ENCODE measurements at regions not wholly inside any gene's neighbourhood (a gene's known extent, or its start where the extent isn't known, plus 50 kb on each side); places are given as distances from the start of the nearest gene placed in this dataset.

DNA sequence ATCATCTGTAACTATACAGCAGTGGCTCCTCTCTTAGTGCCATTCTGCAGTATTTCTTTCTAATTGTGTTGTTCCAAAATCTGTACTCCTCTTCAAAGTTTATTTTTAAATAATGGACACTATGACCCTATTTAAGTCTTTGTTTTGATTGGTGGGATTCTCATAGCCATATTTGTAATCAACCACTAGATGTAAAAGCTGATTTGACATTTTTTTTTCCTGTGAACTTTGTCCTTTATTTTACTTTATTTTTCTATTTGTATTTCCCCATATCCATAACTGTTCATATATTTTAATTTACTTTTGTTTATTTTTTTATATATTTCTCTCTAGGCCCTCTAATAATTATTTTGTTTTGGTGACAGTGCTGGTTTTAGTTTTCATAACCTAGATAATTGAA lies 544.4 kb downstream of the KCNJ2 start:
- Histone ChIP-seq H3K27me3 (ENCODE audit: low read length) (peaks cover 68% of the 10 kb centered on the region), H3K4me3 (ENCODE audit: low read length) (no peak overlapping the region), H4K20me1 (ENCODE audit: low read length) (no peaks in the 10 kb centered on the region), H3K9me3 (ENCODE audit: low read length) (no peaks in the 10 kb centered on the region), H2AFZ (ENCODE audit: low read length) (no peak overlapping the region), H3K27ac (ENCODE audit: low read length) (no peak overlapping the region), H3K9ac (ENCODE audit: low read length) (no peak overlapping the region), H3K4me1 (ENCODE audit: insufficient read depth, low read length) (no peaks in the 10 kb centered on the region), H3K9me2 (replicated peaks; ENCODE audit: low read length) (no peaks in the 10 kb centered on the region), H3K4me2 (ENCODE audit: low read length) (no peak overlapping the region), H3F3A (ENCODE audit: low read length, unreplicated experiment) (no peaks in the 10 kb centered on the region), H3K79me2 (ENCODE audit: low read length) (no peaks in the 10 kb centered on the region), H3K36me3 (ENCODE audit: low read depth, low read length) (no peaks in the 10 kb centered on the region)
- intact Hi-C loops (cut with micrococcal nuclease): no loop called here
- ATAC-seq (no peak), DNase-seq (no peak)
- TF ChIP-seq EZH2 (IDR thresholded peaks at IDR 0.05; ENCODE audit: low read length, unreplicated experiment): no peak
- TF ChIP-seq, protein P1, sequence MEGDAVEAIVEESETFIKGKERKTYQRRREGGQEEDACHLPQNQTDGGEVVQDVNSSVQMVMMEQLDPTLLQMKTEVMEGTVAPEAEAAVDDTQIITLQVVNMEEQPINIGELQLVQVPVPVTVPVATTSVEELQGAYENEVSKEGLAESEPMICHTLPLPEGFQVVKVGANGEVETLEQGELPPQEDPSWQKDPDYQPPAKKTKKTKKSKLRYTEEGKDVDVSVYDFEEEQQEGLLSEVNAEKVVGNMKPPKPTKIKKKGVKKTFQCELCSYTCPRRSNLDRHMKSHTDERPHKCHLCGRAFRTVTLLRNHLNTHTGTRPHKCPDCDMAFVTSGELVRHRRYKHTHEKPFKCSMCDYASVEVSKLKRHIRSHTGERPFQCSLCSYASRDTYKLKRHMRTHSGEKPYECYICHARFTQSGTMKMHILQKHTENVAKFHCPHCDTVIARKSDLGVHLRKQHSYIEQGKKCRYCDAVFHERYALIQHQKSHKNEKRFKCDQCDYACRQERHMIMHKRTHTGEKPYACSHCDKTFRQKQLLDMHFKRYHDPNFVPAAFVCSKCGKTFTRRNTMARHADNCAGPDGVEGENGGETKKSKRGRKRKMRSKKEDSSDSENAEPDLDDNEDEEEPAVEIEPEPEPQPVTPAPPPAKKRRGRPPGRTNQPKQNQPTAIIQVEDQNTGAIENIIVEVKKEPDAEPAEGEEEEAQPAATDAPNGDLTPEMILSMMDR (conservative IDR thresholded peaks at IDR 0.05; ENCODE audit: low read depth, low read length): no peak
- no peak for TF ChIP-seq EZH2phosphoT487 (IDR thresholded peaks at IDR 0.05; ENCODE audit: borderline replicate concordance, low read length)
- no TSS peak for BruUV-seq (replicated peaks)
- POLR2A ChIA-PET (ENCODE audit: unreplicated experiment): no interaction called here
- CTCF ChIA-PET: no interaction called here

DNA sequence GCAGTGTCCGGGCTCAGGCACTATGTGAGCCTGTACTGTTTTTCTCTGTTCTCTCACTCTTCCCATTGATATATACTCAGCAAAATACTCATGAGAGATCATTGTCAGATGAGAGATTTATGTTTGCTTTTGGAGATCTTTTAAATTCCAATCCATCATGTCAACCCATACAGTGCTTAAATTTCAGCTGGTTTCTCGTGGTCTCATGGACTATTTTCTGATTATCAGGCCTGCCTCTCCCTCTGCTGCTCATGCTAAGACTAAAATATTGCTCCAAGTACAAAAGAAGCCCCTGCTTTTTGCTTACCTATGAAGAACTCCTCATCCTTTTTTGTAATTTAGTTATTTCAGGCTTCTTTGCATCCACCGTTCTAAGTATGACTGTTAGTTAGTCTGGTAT lies 547.2 kb downstream of the KCNJ2 start:
- no peak for ATAC-seq
- intact Hi-C loops (cut with micrococcal nuclease): no loop called here
- peaks cover 70% of the 10 kb centered on the region for H3K27me3 ChIP-seq (ENCODE audit: low read length)
- no peaks in the 10 kb centered on the region for H3K79me2 ChIP-seq (ENCODE audit: low read length)
- ChIA-PET CTCF (interaction anchor here (0.6 kb wide), 1 partner anchor 50 kb away, joined by 6 read pairs; no protein-coding TSS in a partner anchor), POLR2A (ENCODE audit: unreplicated experiment) (no interaction called here)
- no peak overlapping the region for H3K4me2 ChIP-seq (ENCODE audit: low read length)
- H3K9me2 ChIP-seq (replicated peaks; ENCODE audit: low read length): no peaks in the 10 kb centered on the region
- H4K20me1 ChIP-seq (ENCODE audit: low read length): no peaks in the 10 kb centered on the region
- DNase-seq: no peak
- H2AFZ ChIP-seq (ENCODE audit: low read length): no peak overlapping the region
- H3K9ac ChIP-seq (ENCODE audit: low read length): no peak overlapping the region
- H3F3A ChIP-seq (ENCODE audit: low read length, unreplicated experiment): no peaks in the 10 kb centered on the region
- H3K4me3 ChIP-seq (ENCODE audit: low read length): no peak overlapping the region
- no peaks in the 10 kb centered on the region for H3K9me3 ChIP-seq (ENCODE audit: low read length)
- TF ChIP-seq, protein P1 (conservative IDR thresholded peaks at IDR 0.05; ENCODE audit: low read depth, low read length): no peak
- TF ChIP-seq EZH2 (IDR thresholded peaks at IDR 0.05; ENCODE audit: low read length, unreplicated experiment) (no peak), EZH2phosphoT487 (IDR thresholded peaks at IDR 0.05; ENCODE audit: borderline replicate concordance, low read length) (no peak)
- no peak overlapping the region for H3K27ac ChIP-seq (ENCODE audit: low read length)
- H3K36me3 ChIP-seq (ENCODE audit: low read depth, low read length): no peaks in the 10 kb centered on the region
- no peaks in the 10 kb centered on the region for H3K4me1 ChIP-seq (ENCODE audit: insufficient read depth, low read length)
- BruUV-seq (replicated peaks): no TSS peak

GRCh38 chr17:70717042-70717441 lies 547.7 kb downstream of the KCNJ2 start:
- intact Hi-C loops (cut with micrococcal nuclease): no loop called here
- H3K9me3 ChIP-seq (ENCODE audit: low read length): no peaks in the 10 kb centered on the region
- H3K27ac ChIP-seq (ENCODE audit: low read length): no peak overlapping the region
- H3K9me2 ChIP-seq (replicated peaks; ENCODE audit: low read length): no peaks in the 10 kb centered on the region
- DNase-seq: no peak
- no peaks in the 10 kb centered on the region for H3K4me1 ChIP-seq (ENCODE audit: insufficient read depth, low read length)
- CTCF ChIA-PET: interaction anchor here (0.6 kb wide), 1 partner anchor 50 kb away, joined by 6 read pairs; no protein-coding TSS in a partner anchor
- ATAC-seq: no peak
- H3F3A ChIP-seq (ENCODE audit: low read length, unreplicated experiment): no peaks in the 10 kb centered on the region
- H3K27me3 ChIP-seq (ENCODE audit: low read length): peaks cover 75% of the 10 kb centered on the region
- no peak overlapping the region for H3K4me3 ChIP-seq (ENCODE audit: low read length)
- BruUV-seq (replicated peaks): no TSS peak
- H2AFZ ChIP-seq (ENCODE audit: low read length): no peak overlapping the region
- H3K9ac ChIP-seq (ENCODE audit: low read length): no peak overlapping the region
- H4K20me1 ChIP-seq (ENCODE audit: low read length): no peaks in the 10 kb centered on the region
- TF ChIP-seq EZH2phosphoT487 (IDR thresholded peaks at IDR 0.05; ENCODE audit: borderline replicate concordance, low read length) (no peak), EZH2 (IDR thresholded peaks at IDR 0.05; ENCODE audit: low read length, unreplicated experiment) (no peak)
- TF ChIP-seq, protein P1 (conservative IDR thresholded peaks at IDR 0.05; ENCODE audit: low read depth, low read length): no peak
- H3K36me3 ChIP-seq (ENCODE audit: low read depth, low read length): no peaks in the 10 kb centered on the region
- POLR2A ChIA-PET (ENCODE audit: unreplicated experiment): no interaction called here
- H3K79me2 ChIP-seq (ENCODE audit: low read length): no peaks in the 10 kb centered on the region
- H3K4me2 ChIP-seq (ENCODE audit: low read length): no peak overlapping the region
